GM19467 (cell line): ENCODE measurements at regions not wholly inside any gene's neighbourhood (a gene's known extent, or its start where the extent isn't known, plus 50 kb on each side); places are given as distances from the start of the nearest gene placed in this dataset.

ENCODE experiments used
- ATAC-seq: cut with Tn5 transposase; IDR thresholded peaks from one replicate; pipeline ENCODE4 v1.9.1; 2021; ENCODE audit warnings: mild to moderate bottlenecking, moderate library complexity; ENCODE audit not compliant: unreplicated experiment

DNA sequence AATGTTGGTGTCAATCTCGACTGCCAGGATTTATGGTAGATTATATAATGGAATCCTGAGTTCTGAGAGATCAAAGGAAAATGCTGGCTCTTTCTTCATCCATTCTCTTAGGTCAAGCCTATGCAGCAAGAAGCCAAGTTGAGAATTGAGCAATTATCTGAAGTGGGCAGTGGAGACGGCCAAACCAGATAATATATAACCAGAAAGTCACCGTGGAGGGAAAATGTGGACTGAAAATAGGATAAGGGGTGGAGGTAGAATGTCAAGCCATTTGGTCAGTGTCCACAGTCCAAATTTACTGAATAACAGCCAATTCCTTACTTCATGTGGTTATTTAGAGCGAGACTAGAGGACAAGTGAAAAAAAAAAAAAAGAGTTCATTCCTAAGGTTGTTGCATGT, 107.8 kb upstream of the ESR1 start:
- no peak for ATAC-seq

DNA sequence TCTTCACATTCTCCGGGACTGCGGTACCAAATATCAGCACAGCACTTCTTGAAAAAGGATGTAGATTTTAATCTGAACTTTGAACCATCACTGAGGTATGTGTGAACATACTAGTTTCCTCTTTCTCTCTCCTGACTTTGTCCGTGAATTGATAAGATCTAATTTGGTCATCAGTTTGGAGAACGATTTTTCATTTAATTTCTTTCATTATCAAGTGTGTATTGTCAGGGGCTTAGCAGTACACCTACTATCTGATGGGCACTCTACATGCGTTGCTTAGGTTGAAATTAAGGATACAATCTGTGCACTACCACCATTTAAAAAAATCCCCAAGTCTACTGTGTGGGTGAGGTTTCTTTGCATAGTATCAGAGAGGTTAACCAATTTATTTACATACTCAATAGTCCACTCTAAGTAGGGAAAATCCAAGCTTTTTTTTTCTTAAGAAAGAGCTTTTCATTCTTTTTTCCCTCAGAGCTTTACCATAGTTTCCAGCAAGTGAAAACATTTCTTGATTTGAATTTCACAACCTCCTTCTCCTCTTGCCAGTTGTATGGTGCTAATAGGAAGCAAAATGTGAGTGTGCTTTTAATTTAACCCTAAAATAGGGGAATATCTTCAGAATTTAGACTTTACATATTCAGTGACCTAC, 105.4 kb upstream of the ESR1 start:
- peak; percentile 62 for ATAC-seq

DNA sequence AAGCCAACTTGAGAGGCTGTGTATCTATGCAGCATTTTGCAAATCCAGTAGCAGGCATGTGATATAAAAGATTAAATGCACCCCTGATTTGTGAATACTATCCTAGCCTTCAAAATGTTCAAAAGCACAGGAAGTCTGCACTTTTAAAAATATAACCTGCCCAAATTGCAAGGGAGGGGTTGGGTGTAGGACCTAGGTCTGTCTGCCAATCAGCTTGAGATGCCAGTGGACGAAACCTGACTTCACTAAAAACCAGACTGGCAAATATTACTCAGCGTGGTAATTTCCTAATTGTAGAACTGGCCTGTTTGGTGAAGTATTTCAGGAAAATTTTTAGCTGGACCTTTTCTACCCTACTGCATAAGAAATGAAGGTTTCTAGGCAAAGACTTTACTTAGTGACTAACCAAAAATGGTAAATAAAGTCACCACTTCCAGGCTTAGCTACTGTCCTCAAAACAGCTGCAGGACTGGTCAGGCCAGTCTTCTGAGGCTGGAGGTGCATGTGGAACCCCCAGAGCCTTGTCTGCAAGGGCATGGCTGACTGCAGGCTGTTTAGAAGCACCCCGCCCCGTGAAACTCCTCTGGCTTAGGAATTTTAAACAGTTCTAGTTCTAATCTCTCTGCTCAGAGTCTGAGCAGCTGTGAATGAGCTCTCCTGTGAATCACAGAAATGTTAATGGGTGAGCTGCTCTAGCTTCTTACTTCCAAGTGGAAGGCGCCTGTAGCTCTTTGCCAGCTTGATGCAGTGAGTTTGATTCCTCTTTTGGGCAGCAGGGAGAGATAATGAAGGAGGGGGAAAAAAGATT, 104.4 kb upstream of the ESR1 start:
- peak; percentile 39 for ATAC-seq

DNA sequence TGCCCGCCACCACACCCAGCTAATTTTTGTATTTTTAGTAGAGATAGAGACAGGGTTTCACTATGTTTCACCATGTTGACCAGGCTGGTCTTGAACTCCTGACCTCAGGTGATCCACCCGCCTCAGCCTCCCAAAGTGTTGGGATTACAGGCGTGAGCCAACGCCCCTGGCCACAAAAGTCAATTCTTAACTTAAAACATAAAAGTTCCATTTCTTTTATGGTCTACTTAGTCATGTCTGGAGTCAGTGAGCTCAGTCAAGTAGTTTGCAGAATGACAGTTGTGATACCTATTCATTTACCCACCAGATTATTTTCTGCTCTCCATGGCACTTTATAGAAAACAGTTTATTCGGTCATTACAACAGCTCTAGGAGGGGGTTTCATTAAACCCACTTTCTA, 103.1 kb upstream of the ESR1 start:
- ATAC-seq, result no peak

DNA sequence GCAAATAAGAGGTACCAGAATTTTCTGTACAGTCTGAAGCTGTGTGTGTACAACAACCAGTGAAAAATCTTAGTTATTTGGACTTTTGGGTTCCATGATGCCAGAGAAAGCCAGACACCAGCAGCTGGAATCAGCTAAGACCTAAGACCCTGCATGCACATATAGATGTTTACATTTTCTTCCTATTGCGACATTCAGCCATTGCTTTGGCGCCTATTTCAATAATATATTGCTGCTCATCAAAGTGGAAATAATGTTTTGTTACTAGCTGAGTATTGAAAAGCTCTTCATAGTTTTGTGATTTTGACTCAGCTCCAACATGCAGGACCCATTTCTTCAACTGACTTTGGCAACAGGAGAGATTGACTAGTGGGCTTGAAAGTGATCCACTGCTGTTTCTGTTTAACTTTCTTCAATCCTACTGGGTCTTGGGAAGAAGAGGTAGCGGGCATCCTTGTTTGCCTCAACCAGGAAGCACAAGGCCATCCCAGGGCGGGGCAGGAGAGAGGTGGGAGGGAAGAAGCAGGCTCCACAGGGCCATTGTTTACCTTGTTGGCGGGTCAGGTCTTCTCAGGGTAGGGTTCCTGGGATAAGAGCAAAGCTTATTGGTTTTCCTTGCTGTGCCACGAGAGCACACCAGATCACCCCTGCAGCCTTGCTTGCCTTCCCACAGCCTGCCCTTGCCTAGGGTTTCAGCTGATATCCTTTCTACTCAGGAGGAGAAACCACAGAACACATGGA, 101.3 kb upstream of the ESR1 start:
- ATAC-seq, result no peak

DNA sequence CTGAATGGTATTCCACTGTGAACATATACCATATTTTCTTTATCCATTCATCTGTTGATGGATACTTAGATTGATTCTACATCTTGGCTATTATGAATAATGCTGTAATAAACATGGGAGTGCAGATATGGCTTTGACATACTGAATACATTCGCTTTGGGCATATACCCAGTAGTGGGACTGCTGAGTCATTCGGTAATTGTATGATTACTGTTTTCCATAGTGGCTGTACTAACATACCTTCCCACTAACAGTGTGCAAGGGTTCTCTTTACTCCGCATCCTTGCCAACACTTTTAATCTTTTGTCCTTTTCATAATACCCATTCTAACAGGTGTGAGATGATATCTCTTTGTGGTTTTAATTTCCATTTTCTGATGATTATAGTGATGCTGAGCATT, 98.2 kb upstream of the ESR1 start:
- no peak for ATAC-seq

DNA sequence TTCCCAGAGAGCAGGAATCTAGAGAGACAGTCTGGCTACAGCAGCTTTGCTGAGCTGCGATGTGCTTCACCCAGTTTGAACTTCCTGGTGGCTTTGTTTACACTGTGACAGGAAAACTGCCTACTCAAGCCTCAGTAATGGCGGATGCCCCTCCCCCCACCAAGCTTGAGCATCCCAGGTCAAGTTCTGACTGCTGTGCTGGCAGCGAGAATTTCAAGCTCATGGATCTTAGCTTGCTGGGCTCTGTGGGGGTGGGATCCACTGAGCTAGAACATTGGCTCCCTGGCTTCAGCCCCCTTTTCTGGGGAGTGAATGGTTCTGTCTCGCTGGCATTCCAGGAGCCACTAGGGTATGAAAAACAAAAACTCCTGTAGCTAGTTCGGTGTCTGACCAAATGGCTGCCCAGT, 91.0 kb upstream of the ESR1 start:
- no peak for ATAC-seq

DNA sequence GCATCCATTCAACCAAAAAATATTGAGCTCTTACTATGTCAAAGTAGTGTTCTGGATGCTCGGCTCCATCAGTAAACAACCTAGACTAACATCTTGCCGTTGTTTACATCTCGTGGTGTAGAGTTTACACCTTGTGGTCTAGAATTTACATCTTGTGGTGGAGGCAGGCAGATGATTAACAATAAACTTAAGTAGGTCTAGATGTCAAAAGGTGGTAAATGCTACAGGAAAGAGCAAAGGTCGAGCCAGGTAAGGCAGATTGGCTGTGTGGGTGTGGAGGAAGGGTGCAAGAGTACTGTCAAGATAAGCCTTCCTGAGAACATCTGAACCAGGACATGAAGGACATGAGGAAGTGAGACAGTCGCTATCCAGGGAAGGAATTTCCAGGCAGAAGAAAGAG, 88.4 kb upstream of the ESR1 start:
- ATAC-seq, result peak; percentile 65

DNA sequence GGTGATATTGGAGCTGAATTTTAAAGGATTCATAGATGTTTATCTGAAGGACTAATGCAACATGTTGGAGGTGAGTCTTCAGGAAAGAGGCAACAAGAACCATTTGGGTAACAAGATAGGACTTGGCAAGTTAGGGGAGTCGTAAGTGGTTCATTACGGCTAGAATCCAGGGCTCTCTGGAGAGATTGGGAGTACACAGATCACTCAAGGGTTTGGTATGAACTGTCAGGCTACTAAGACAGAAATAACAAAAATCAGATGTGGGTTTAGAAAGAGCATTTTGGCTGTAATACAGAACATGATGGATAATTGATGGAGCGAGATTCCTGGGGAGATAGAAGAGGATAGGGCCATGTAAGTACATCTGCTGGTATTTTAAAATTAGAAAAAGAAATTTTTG, 86.3 kb upstream of the ESR1 start:
- ATAC-seq, result no peak

DNA sequence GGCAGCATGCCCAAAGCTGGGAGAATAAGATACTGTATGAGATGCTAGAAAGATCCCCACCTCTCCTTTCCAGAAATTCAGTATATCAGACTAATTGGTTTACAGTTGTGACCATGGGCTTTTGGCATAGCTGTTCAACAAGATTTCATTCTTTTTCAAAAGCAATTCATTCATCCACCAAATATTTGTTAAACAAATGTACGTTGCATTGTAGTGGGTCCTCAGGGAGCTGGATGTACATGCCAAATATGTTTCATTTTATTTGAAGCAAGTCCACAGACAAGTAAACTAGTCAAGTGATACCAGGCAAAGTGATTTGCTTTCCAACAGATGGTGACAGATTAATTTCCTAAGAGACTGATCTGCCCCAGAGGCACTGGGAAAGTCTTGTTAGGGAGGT, 85.8 kb upstream of the ESR1 start:
- no peak for ATAC-seq

DNA sequence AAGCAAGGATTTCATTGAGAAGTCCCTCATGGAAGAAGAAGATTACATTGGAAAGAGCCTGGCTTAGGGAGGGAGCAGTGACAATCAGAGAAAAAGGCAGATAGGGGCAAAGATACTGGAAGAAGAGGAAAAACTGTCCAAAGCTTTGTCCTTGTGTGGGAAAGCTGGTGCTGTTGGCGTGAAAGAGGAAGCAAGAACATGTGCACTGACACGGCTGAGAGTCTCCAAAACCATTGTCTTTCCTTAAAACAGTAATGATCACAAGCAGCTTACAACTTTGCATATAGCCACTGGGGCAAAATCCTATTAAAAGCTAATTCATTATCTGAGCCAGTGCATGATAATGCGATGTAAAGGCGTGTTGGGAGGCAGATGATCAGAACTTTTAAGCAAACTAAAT, 85.1 kb upstream of the ESR1 start:
- ATAC-seq, result no peak

DNA sequence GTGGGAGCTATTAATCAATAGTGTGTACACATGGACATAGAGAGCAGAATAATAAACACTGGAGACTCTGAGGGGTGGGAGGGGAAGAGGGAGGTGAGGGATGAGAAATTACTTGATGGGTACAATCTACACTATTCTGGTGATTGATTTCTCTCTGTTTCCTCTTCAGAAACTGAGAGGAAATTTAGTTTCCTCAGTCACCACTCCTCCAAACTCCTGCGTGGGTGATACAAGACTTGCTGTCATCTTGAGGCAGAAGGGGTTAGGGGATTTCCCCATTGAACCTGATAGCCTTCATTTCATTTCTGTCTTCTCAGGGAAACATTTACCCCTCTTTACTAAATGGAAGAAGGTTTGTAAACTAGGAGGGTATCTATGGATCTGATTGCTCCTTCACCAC, 84.3 kb upstream of the ESR1 start:
- no peak for ATAC-seq

DNA sequence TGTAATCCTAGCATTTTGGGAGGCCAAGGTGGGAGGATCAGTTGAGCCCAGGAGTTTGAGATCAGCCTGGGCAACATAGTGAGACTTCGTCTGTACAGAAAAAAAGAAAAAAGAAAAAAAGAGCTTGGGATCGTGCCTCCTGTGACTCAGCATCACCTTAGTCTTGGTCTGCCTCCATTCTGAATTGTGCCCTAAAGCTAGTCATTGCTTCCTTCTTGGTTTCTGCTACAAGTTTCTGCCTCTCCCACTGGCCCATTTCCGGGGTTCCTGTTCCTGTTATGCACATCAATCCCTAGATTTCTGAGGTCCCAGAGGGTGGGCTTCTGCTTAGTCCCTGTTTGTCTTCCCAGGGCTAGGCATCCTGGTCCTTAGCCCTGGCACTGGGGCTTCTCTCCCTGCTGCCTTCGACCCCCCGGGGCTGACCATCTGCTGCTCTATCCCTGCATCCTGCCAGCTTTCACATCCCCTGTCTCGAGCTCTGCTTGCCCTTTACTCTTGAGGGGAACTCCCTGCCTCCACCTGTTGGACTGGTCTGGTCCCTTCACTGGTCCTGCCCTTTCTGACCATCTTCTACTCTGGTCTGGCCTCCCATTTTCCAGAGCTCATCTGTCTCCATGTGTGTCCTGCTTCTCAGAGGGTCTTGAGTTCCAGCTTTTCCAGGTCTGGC, 77.5 kb upstream of the ESR1 start:
- ATAC-seq, result no peak

DNA sequence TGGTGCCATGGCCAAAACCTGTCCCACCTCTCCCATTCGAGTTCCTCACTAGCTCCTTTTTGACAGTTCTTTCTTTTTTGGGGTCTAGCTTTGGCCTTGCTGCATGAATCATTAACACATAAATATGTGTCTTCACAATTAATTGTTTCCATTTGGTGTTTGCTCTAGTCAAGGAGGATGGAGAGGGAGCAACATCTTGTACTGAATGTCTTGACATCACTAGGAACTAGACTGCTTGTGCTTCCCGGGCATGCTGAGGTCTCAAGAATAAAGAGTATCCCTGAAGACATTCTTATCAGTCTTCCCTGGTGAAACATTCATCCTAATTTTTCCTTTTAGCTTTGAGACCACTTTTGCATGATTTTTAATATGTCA, 77.0 kb upstream of the ESR1 start:
- no peak for ATAC-seq

DNA sequence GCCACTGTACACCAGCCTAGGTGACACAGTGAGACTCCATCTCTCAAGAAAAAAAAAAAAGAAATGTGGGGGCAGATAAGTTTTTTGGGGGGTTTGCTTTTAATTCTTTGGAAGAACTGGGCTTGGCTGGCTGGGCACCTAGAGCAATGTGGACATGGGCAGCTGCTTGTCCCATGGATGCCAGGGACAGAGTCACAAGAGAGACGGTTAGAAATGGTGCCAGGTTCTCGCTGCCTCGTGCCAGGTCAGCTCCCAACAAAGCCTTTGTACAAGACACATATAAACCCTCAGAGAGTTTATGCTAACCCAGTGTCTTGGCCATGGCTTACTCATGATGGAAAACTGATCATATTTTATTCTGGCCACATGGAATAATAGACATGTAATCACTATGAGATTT, 76.2 kb upstream of the ESR1 start:
- no peak for ATAC-seq

DNA sequence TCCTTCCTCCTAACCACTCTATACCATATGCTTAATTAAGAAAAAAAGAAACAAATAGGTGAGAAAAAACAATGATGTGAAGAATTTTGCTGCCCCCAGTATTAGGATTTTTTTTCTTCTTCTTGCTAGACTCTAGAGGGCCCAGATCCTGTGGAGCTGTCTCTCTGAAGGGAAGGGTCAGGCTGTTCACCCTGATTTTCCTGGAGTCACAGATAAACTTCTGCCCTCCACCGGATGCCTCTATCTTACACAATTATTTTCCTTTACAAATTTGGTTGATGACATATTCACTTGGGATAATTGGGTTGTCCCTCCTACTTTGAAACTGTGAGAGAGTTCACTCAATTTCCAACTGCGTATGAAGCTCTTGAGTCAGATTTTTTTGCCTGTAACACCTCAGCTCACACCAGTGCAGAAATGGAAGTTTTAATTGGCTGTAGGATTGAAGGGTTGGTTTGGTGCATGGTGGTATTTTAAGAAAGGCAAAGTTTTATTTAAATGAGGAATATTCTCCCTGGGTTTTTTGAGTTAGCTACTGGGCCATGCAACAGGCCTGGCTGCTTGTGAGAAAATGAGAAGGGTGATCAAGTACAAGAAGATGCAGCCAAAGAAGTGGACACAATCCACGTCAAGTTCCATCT, 73.7 kb upstream of the ESR1 start:
- ATAC-seq, result no peak

DNA sequence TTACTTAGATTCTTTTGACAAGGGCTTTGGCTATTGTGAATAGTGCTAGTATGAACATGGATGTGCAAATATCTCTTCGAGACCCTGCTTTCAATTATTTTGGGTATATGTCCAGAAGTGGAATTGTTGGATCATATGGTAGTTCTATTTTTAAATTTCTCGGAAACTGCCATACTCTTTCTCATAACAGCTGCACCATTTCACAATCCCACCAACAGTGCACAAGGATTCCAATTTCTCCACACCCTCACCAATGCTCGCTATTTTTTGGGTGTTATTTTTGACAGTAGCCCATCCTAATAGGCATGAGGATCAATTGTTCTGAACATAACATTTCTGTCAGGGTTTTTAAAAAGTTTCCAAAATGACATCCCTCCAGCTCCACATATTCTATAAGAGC, 69.2 kb upstream of the ESR1 start:
- no peak for ATAC-seq

DNA sequence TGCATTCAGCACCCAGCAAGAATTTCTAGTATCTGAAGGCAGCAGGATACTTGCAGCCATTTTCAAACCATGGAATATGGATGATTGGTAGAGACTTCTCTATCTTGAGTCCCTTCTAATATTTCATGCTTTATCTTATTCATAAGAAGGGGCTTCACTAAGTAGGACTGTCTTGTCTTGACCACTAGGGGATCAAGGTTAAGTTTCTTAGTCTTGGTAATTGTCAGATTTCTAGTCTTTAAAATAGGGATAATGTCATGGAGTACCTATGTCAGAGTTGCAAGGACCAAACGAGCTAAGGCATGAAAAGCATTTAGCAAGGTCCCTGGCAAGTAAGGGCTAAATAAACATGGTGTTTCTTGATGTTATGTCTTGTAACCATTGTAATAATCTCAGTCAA, 68.5 kb upstream of the ESR1 start:
- no peak for ATAC-seq

DNA sequence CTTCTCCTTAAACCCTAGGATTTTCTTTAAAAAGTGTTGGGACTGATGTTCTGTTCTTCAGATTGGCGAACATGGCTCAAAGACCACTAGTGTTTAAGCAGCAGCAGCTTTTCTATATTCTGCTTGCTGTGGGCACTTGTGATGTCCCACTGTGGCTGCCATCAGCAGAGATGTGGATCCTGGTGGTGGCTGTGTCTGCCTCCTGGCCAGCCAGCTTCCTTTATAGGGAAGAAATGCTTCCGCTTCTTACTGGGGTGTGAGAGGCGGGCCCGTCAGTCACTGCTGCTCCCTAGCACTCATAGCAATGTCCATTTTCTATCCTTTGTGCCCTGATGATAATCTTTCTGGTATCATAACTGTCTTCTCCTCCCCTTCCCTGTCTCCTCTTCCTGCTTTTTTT, 66.7 kb upstream of the ESR1 start:
- ATAC-seq, result no peak

DNA sequence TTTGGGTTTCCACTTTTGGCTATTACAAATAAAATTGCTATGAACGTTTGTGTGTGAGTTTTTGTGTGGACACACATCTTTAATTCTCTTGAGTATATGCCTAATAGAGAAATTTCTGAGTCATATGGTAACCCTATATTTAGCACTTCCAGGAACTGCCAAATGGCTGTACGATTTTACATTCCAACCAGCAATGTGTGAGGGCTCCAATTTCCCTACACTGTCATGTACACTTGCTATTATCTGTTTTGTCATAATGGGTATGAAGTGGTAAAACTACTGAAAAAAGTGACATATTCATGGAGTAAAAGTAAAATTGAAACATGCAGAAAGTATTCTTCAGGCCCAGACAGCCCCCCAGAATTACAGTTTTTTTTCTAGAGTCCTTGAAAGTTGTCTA, 59.6 kb upstream of the ESR1 start:
- ATAC-seq, result no peak

DNA sequence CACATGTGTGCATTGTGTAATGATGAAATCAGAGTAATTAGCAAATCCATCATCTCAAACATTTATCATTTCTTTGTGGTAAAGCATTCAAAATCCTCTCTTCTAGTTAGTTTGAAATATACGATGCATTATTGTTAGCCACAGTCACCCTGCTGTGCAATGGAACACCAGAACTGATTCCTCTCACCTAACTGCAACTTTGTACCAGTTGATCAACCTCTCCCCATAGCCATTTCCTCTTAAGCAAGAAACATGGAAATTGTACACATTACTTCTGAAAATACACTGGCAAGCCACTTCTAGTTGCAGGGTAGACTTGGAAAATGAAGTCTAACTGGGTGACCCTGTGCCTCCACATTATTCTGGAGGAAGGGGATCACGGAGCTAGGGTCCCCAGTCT, 58.1 kb upstream of the ESR1 start:
- ATAC-seq, result no peak
